Upper lobe of right lung (tissue), 1 donor: ENCODE measurements at regions not wholly inside any gene's neighbourhood (a gene's known extent, or its start where the extent isn't known, plus 50 kb on each side); places are given as distances from the start of the nearest gene placed in this dataset.
"Not testable (repeated sequence)": the region's sequence is repeated elsewhere in the genome, so short reads cannot be mapped to it uniquely, and the experiment has no call there.

Source experiments
- ATAC-seq: fragments of 200-7000 bp; cut with Tn5 transposase; one replicate; pipeline ENCODE4 v1.9.1; 2020; ENCODE audit warnings: mild to moderate bottlenecking, moderate library complexity
- DNase-seq: peaks from one replicate; pipeline ENCODE4 v3.0.0-alpha.2; 2020
- H3K27ac ChIP-seq: fragments of 200-600 bp; one replicate; pipeline ENCODE4 v1.8.0; 2022
- H3K27me3 ChIP-seq: fragments of 200-600 bp; one replicate; pipeline ENCODE4 v1.8.0; 2022; ENCODE audit warnings: mild to moderate bottlenecking
- H3K36me3 ChIP-seq: fragments of 200-600 bp; one replicate; pipeline ENCODE4 v1.8.0; 2022
- H3K4me1 ChIP-seq: fragments of 200-600 bp; one replicate; pipeline ENCODE4 v1.8.0; 2022
- H3K4me3 ChIP-seq: fragments of 200-600 bp; one replicate; pipeline ENCODE4 v1.8.0; 2022; ENCODE audit warnings: mild to moderate bottlenecking
- H3K9me3 ChIP-seq: fragments of 200-600 bp; one replicate; pipeline ENCODE4 v1.8.0; 2022
- intact Hi-C: fragments of 100-400 bp; cut with DNase I; formaldehyde crosslinking; loops from one replicate; pipeline ENCODE4 v1.11.0; 2022
- TF ChIP-seq, protein P1 (sequence below): fragments of 200-600 bp; IDR thresholded peaks from one replicate; pipeline ENCODE4 v1.8.0; 2022; ENCODE audit warnings: antibody characterized with exemption
- donor health status: DM: no; HTN: yes; CAD: no; lungs with severe emphysema.

DNA sequence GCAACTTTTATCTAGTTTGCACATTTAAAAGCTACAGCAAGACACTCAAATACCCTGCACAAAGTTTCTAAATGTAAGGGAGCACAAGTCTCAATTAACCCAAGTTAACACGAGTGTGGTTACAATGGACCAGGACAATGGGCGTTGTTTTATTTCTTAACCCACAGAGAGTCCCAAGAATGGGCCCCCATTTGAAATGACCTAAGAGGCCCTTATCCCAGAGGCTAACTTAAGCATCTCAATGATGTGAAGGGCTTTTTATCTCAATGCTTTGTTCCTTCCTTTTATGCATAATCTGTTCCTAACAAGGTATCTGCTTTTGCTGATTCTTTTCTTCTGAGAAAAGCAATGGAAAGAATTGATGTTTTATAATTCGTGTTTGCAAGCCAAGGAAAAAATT, 151.5 kb upstream of the SALL3 start:
- ATAC-seq, result no peak
- H3K36me3 ChIP-seq, result no peaks in the 10 kb centered on the region
- intact Hi-C loops, result no loop called here

GRCh38 chr18:78829026-78829425, 150.6 kb upstream of the SALL3 start:
- intact Hi-C loops, H3K4me3 ChIP-seq, H3K27me3 ChIP-seq, DNase-seq, H3K36me3 ChIP-seq, H3K4me1 ChIP-seq, H3K27ac ChIP-seq, H3K9me3 ChIP-seq: not testable (repeated sequence)
- ATAC-seq, result peak; percentile 41

More for the DNA sequence above, 151.5 kb upstream of the SALL3 start:
- Histone ChIP-seq H3K9me3 (no peaks in the 10 kb centered on the region), H3K27me3 (peaks cover 4% of the 10 kb centered on the region), H3K4me3 (no peak overlapping the region), H3K27ac (no peak overlapping the region), H3K4me1 (no peaks in the 10 kb centered on the region)
- no peak for DNase-seq
- TF ChIP-seq, protein P1, sequence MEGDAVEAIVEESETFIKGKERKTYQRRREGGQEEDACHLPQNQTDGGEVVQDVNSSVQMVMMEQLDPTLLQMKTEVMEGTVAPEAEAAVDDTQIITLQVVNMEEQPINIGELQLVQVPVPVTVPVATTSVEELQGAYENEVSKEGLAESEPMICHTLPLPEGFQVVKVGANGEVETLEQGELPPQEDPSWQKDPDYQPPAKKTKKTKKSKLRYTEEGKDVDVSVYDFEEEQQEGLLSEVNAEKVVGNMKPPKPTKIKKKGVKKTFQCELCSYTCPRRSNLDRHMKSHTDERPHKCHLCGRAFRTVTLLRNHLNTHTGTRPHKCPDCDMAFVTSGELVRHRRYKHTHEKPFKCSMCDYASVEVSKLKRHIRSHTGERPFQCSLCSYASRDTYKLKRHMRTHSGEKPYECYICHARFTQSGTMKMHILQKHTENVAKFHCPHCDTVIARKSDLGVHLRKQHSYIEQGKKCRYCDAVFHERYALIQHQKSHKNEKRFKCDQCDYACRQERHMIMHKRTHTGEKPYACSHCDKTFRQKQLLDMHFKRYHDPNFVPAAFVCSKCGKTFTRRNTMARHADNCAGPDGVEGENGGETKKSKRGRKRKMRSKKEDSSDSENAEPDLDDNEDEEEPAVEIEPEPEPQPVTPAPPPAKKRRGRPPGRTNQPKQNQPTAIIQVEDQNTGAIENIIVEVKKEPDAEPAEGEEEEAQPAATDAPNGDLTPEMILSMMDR, result no peak

- intact Hi-C loops, result no loop called here
These were observed 149.5 kb upstream of the SALL3 start for GRCh38 chr18:78830161-78830560.

GRCh38 chr18:78830826-78831225, 148.8 kb upstream of the SALL3 start:
- TF ChIP-seq, protein P1, result no peak
- DNase-seq (no peak), ATAC-seq (no peak)
- H3K27me3 ChIP-seq, result peaks cover 4% of the 10 kb centered on the region
- H3K4me1 ChIP-seq, result no peaks in the 10 kb centered on the region
- H3K36me3 ChIP-seq, result no peaks in the 10 kb centered on the region
- no peak overlapping the region for H3K4me3 ChIP-seq
- intact Hi-C loops, result no loop called here
- no peaks in the 10 kb centered on the region for H3K9me3 ChIP-seq
- H3K27ac ChIP-seq, result no peak overlapping the region

More at GRCh38 chr18:78830161-78830560, 149.5 kb upstream of the SALL3 start:
- H3K9me3 ChIP-seq, result no peaks in the 10 kb centered on the region
- DNase-seq, result no peak
- H3K4me1 ChIP-seq, result no peaks in the 10 kb centered on the region
- no peak overlapping the region for H3K27ac ChIP-seq
- H3K4me3 ChIP-seq, result no peak overlapping the region
- no peak for ATAC-seq
- H3K27me3 ChIP-seq, result peaks cover 4% of the 10 kb centered on the region
- TF ChIP-seq, protein P1, result no peak
- no peaks in the 10 kb centered on the region for H3K36me3 ChIP-seq

- Histone ChIP-seq H3K27me3 (peaks cover 4% of the 10 kb centered on the region), H3K27ac (no peak overlapping the region), H3K36me3 (no peaks in the 10 kb centered on the region), H3K9me3 (no peaks in the 10 kb centered on the region), H3K4me1 (no peaks in the 10 kb centered on the region), H3K4me3 (no peak overlapping the region)
- ATAC-seq (no peak), DNase-seq (no peak)
- intact Hi-C loops, result no loop called here
- TF ChIP-seq, protein P1, result no peak
These were observed 148.0 kb upstream of the SALL3 start for GRCh38 chr18:78831603-78832002.

DNA sequence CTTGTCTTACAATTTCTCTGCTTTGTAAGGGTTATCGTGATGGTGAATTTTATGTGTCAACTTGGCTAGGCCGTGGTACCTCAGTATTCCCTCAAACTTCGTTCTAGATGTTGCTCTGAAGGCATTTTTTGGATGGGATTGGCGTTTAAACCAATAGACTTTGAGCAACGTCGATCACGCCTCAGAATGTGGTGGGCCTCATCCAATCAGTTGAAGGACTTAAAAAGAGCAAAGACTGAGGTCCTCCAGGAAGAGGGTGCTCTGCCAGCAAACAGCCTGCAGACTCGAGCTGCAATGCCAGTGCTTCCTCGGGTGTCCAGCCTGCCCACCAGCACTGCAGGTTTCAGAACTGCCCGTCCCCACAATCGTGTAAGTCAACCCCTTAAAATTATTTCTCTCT, 145.8 kb upstream of the SALL3 start:
- H3K27ac ChIP-seq, result no peak overlapping the region
- H3K4me1 ChIP-seq, result no peaks in the 10 kb centered on the region
- TF ChIP-seq, protein P1, result no peak
- intact Hi-C loops, result no loop called here
- ATAC-seq (no peak), DNase-seq (no peak)
- H3K27me3 ChIP-seq, result no peaks in the 10 kb centered on the region
- H3K36me3 ChIP-seq, result no peaks in the 10 kb centered on the region
- H3K9me3 ChIP-seq, result no peaks in the 10 kb centered on the region
- no peak overlapping the region for H3K4me3 ChIP-seq
